SK-N-SH treated with all-trans-retinoic acid at 6 μM for 48 hours (cell line): ENCODE measurements at regions not wholly inside any gene's neighbourhood (a gene's known extent, or its start where the extent isn't known, plus 50 kb on each side); places are given as distances from the start of the nearest gene placed in this dataset.
"Not testable (repeated sequence)": the region's sequence is repeated elsewhere in the genome, so short reads cannot be mapped to it uniquely, and the experiment has no call there.

Experiments used
- ARNTL ChIP-seq: fragments of 450-650 bp; formaldehyde crosslinking; IDR thresholded peaks from 2 replicates; pipeline ENCODE4 v1.5.0; 2020; ENCODE audit warnings: low read depth, mild to moderate bottlenecking, moderate library complexity, borderline replicate concordance
- OSR1 ChIP-seq: fragments of 250-450 bp; sonication (Bioruptor Pico); IDR thresholded peaks from 2 replicates; pipeline ENCODE4 v1.8.0; 2022; ENCODE audit warnings: moderate library complexity, mild to moderate bottlenecking, inconsistent platforms
- TOX ChIP-seq: fragments of 250-450 bp; sonication (Bioruptor Pico); IDR thresholded peaks from 2 replicates; pipeline ENCODE4 v1.8.0; 2021; ENCODE audit warnings: mild to moderate bottlenecking, moderate library complexity, borderline replicate concordance
- ZFP3 ChIP-seq: fragments of 250-450 bp; sonication (Bioruptor Pico); IDR thresholded peaks from 2 replicates; pipeline ENCODE4 v1.5.0; 2020; ENCODE audit warnings: mild to moderate bottlenecking, moderate library complexity
- ZFP30 ChIP-seq: fragments of 450-650 bp; formaldehyde crosslinking; IDR thresholded peaks from 2 replicates; pipeline ENCODE4 v1.5.0; 2022; ENCODE audit warnings: mild to moderate bottlenecking, moderate library complexity
- ZNF8 ChIP-seq: fragments of 450-650 bp; formaldehyde crosslinking; IDR thresholded peaks from 2 replicates; pipeline ENCODE4 v1.5.0; 2020; ENCODE audit warnings: mild to moderate bottlenecking, moderate library complexity
- TF ChIP-seq, protein P1 (sequence below): fragments of 250-450 bp; sonication (Bioruptor Pico); IDR thresholded peaks from 2 replicates; pipeline ENCODE4 v1.5.0; 2020; ENCODE audit warnings: mild to moderate bottlenecking, moderate library complexity
- TF ChIP-seq, protein P2 (sequence below): fragments of 250-450 bp; sonication (Bioruptor Pico); IDR thresholded peaks from 2 replicates; pipeline ENCODE4 v1.8.0; 2020; ENCODE audit warnings: mild to moderate bottlenecking, moderate library complexity, borderline replicate concordance
- TF ChIP-seq, protein P3 (sequence below): fragments of 250-450 bp; sonication (Bioruptor Pico); IDR thresholded peaks from 2 replicates; pipeline ENCODE4 v1.5.1; 2021; ENCODE audit warnings: mild to moderate bottlenecking, moderate library complexity
- TF ChIP-seq, protein P4 (sequence below): fragments of 250-450 bp; sonication (Bioruptor Pico); IDR thresholded peaks from 2 replicates; pipeline ENCODE4 v1.5.1; 2020; ENCODE audit warnings: low read depth, mild to moderate bottlenecking, moderate library complexity

DNA sequence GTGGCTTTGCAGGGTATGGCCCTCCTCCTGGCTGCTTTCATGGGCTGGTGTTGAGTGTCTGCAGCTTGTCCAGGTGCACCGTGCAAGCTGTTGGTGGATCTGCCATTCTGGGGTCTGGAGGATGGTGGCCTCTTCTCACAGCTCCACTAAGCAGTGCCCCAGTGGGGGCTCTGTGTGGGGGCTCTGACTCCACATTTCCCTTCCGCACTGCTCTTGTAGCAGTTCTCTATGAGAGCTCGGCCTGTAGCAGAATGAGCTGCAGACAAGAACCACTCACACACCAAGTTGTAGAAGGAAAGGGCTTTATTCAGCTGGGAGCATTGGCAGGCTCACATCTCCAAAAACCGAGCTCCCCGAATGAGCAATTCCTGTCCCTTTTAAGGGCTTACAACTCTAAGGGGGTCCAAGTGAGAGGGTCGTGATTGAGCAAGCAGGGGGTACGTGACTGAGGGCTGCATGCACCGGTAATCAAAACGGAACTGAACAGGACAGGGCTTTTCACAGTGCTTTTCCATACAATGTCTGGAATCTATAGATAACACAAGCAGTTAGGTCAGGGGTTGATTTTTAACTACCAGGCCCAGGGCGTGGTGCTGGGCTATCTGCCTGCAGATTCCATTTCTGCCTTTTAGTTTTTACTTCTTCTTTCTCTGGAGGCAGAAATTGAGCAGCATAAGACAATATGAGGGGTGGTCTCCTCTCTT lies 169.4 kb downstream of the MAIP1 start:
- not testable (repeated sequence) for TF ChIP-seq ARNTL (CRISPR knock-in tag); ZFP30 (CRISPR knock-in tag); ZNF8; ZFP3 (CRISPR knock-in tag); OSR1 (CRISPR knock-in tag); TOX
- TF ChIP-seq, protein P1, sequence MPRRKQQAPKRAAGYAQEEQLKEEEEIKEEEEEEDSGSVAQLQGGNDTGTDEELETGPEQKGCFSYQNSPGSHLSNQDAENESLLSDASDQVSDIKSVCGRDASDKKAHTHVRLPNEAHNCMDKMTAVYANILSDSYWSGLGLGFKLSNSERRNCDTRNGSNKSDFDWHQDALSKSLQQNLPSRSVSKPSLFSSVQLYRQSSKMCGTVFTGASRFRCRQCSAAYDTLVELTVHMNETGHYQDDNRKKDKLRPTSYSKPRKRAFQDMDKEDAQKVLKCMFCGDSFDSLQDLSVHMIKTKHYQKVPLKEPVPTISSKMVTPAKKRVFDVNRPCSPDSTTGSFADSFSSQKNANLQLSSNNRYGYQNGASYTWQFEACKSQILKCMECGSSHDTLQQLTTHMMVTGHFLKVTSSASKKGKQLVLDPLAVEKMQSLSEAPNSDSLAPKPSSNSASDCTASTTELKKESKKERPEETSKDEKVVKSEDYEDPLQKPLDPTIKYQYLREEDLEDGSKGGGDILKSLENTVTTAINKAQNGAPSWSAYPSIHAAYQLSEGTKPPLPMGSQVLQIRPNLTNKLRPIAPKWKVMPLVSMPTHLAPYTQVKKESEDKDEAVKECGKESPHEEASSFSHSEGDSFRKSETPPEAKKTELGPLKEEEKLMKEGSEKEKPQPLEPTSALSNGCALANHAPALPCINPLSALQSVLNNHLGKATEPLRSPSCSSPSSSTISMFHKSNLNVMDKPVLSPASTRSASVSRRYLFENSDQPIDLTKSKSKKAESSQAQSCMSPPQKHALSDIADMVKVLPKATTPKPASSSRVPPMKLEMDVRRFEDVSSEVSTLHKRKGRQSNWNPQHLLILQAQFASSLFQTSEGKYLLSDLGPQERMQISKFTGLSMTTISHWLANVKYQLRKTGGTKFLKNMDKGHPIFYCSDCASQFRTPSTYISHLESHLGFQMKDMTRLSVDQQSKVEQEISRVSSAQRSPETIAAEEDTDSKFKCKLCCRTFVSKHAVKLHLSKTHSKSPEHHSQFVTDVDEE (CRISPR knock-in tag): not testable (repeated sequence)
- TF ChIP-seq, protein P2, sequence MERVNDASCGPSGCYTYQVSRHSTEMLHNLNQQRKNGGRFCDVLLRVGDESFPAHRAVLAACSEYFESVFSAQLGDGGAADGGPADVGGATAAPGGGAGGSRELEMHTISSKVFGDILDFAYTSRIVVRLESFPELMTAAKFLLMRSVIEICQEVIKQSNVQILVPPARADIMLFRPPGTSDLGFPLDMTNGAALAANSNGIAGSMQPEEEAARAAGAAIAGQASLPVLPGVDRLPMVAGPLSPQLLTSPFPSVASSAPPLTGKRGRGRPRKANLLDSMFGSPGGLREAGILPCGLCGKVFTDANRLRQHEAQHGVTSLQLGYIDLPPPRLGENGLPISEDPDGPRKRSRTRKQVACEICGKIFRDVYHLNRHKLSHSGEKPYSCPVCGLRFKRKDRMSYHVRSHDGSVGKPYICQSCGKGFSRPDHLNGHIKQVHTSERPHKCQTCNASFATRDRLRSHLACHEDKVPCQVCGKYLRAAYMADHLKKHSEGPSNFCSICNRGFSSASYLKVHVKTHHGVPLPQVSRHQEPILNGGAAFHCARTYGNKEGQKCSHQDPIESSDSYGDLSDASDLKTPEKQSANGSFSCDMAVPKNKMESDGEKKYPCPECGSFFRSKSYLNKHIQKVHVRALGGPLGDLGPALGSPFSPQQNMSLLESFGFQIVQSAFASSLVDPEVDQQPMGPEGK (CRISPR knock-in tag): not testable (repeated sequence)
- TF ChIP-seq, protein P3, sequence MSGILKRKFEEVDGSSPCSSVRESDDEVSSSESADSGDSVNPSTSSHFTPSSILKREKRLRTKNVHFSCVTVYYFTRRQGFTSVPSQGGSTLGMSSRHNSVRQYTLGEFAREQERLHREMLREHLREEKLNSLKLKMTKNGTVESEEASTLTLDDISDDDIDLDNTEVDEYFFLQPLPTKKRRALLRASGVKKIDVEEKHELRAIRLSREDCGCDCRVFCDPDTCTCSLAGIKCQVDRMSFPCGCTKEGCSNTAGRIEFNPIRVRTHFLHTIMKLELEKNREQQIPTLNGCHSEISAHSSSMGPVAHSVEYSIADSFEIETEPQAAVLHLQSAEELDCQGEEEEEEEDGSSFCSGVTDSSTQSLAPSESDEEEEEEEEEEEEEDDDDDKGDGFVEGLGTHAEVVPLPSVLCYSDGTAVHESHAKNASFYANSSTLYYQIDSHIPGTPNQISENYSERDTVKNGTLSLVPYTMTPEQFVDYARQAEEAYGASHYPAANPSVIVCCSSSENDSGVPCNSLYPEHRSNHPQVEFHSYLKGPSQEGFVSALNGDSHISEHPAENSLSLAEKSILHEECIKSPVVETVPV (CRISPR knock-in tag): not testable (repeated sequence)
- TF ChIP-seq, protein P4, sequence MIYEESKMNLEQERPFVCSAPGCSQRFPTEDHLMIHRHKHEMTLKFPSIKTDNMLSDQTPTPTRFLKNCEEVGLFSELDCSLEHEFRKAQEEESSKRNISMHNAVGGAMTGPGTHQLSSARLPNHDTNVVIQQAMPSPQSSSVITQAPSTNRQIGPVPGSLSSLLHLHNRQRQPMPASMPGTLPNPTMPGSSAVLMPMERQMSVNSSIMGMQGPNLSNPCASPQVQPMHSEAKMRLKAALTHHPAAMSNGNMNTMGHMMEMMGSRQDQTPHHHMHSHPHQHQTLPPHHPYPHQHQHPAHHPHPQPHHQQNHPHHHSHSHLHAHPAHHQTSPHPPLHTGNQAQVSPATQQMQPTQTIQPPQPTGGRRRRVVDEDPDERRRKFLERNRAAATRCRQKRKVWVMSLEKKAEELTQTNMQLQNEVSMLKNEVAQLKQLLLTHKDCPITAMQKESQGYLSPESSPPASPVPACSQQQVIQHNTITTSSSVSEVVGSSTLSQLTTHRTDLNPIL: not testable (repeated sequence)
